Stimulated activated CD4-positive, alpha-beta T cell treated with anti-CD3 and anti-CD28 coated beads, Interleukin-4, amount 100 ng/mL, for 24 hours (primary cell): ENCODE measurements at regions not wholly inside any gene's neighbourhood (a gene's known extent, or its start where the extent isn't known, plus 50 kb on each side); places are given as distances from the start of the nearest gene placed in this dataset.

Experiments used
- DNase-seq: peaks from one replicate; pipeline ENCODE4 v3.0.0-alpha.2; 2020

DNA sequence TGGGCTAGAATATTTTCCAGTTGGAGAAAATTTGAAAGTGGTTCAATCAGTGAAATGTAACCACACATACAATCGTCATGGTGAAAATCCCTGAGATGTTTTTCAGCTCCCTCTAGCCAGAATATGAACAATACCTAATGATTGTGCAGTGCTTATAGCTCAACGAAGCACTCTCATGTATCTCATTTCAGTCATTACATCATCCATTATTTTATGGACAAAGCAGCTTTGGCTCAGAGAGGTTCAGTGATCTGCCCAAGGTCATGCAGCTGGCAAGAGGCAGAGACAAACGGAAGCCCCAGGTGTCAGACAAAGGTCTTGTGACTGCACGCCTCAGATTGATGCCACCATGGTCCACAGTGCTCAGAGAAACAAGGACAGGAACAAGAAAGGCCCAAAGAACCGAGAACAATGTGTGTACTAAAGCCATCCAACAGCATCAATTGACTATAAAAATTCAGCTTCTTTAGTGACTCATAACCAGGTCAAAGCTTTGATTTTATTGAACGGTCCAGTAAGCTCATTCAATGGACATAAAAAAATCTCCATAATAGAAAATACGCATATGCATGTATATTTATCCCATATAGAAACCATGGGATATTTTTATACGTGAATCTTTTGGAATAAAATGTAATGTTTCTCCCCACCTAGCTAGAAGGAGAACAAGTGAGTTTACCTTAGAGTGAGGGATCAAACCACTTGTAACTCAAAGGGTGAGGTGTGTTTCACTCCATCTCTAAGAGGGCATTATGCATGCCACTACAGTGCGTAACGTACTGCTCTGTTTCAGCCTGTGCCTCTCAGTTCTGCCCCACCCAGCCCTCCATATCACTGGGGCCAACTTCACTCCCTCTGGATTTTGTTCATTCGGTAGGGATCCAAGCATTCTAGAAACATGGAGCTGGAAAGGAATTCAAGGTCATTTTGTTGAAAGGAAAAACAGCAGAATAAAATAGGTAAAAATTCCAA, 141.8 kb downstream of the GRIN2B start:
- no peak for DNase-seq

- no peak for DNase-seq
Measured at GRCh38 chr12:13836099-13836498, 145.3 kb downstream of the GRIN2B start.

DNA sequence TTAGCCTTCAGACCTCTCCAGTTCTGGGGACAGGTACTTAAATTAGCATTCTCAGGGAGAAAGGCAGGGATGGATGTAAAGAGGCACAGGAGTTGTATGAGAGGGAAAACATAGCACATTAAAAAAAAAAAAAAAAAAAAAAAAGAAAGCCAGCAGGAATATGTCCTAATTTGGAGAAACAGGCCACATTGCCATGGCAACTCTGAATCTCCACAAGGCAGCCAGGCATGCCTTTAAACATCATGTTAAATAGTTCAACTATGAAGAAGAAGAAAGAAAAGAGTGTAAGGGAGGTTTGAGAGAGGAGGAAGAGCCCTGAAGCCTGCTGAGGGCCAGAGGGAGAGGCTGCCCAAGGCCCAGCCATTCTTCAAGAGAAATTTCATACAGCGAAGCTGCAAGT, 145.8 kb downstream of the GRIN2B start:
- no peak for DNase-seq

DNA sequence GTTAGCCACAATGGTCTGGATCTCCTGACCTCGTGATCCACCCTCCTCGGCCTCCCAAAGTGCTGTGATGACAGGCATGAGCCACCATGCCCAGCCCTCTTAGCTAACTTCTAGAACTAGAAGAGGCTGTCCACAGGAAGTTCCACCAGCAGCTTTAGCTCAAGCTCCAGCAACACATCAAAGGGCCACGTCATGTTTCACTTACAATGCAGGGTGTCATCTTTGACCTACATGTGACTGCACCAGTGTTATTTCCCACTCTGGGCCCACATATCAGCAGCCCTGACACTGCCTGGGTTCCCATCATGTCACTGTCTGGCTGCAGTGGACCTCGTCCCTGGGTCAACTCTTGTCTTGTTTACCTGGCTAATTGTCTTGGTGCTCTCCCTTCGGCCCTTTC, 147.2 kb downstream of the GRIN2B start:
- DNase-seq, result no peak

DNA sequence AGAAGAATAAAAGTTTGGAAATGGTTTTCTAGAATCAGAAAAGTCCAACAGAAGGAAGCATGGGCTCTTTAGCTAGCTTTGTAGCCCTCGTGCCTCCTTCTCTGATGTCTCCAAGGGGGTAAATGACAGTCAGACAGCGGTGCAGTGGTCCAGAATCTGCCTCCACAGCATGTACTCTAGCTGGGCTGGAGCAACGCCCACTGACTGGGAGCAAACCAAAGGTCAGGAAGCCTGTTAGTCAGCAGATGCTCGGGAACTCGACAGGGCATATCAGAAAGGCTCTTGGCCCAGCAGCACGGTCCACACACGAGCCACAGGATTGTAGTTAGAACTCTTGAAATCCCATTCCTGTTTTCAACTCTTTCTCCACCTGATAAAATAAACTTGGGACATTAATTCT, 164.3 kb downstream of the GRIN2B start:
- no peak for DNase-seq

DNA sequence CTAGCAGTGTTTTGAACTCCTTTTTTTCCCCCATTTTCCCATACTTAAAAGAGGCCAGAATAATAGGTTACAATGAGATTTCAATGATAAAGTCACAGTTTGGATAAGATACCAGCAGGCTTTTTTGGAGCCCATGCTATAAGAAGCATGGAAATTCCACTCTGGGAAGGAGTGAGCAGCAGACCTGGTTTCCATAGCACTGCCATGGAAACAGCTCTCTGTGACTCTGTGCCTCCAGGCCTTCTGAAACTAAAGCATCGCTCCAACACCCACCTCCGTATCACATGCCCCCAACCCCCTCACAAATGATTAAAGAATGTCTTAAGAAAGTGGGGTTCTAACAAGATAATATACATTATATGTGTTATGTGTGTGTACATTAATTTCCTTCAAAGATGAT, 165.0 kb downstream of the GRIN2B start:
- no peak for DNase-seq

- no peak for DNase-seq
Measured at GRCh38 chr12:13812168-13812567, 169.2 kb downstream of the GRIN2B start.

DNA sequence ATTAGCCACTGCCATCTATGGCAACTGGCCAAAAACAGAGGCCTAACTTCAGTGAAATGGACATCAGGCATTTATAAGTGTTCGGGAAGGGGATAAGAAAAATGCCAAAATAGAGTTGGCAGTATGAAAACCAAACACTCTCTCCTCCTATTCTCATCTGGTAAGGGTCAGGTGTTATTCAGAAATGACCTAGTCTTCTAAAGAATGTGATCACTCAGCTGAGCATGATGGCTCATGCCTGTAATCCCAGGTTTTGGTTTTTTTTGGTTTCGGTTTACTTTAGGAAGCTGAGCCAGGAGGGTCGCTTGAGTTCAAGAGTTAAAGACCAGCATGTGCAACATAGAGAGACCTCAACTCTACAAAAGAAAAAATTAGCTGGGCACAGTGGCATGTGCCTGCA, 170.3 kb downstream of the GRIN2B start:
- DNase-seq, result no peak

GRCh38 chr12:13805041-13805440, 176.4 kb downstream of the GRIN2B start:
- DNase-seq, result no peak

GRCh38 chr12:13801543-13801942, 179.9 kb downstream of the GRIN2B start:
- DNase-seq, result no peak

DNA sequence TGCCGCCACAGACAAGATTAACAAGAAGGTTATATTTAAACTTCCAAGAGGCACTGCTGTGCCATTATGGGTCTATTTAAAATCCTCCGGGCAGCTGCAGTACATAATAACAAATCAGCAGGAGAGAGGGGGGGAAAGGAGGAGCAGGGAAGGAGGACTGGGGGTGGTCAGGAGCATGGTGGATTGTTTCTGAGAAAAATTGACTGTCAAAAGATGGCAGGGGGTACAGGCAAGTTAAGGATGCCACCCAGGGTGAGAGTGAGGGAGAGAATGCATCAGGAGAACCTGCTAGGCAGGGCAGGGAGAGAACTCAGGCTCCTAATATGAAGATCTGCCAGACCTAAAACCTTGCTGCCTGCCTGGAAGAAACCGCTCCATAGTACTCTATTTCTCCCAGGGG, 181.8 kb downstream of the GRIN2B start:
- DNase-seq, result no peak

DNA sequence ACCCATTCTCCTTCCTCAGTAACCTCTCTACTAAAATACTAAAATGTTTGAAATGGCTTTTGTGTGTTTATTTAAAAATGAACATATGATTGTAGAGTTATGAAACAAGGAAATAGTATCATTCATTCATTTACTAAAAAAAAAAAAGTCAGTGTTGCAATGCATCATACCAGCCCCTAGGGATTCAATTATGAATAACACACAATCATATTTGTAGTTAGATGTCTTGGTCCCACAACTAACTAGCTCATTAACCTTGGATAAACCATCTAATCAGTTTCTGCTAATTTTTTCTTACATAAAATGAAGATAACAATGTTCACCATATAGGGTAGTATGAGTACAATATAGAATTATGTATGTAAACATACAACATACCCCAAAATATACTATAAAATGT, 183.2 kb downstream of the GRIN2B start:
- no peak for DNase-seq

DNA sequence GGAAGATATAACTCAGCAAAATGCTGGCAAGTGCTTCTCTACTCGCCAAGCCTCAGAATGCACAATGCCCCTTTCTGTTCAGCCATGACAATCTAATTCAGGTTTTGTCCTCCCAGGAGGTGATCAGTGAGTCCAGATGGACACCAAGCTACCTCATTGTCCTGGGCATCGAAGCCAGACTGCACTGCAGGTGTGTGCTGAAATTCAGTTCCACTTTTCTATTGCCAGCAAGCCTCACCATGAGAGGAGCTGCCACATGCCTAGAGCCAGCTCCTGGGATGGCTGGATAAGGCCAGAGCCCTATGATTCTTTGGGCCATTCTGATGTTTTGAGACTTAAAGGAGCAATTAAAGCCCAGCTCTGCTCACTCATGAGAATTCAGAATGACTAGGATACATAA, 186.7 kb downstream of the GRIN2B start:
- DNase-seq, result no peak

DNA sequence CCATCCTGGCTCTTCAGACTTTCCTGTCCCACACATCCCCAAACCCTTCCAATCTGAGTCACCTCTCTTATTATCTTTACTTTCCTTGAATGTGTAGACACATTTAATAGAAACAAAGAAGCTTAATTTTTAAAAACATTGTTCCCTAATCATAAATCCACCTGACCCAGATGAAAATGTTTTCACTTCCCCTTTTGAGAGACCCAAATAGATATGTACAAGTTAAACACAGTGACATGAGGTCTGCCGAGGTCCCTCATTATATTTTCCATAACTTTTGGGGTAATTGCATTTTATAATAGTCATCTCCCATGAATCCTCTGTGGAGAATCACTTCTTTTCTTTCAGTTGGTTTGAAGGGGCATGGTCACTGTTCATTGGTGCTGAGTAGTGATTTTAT, 191.1 kb downstream of the GRIN2B start:
- no peak for DNase-seq

DNA sequence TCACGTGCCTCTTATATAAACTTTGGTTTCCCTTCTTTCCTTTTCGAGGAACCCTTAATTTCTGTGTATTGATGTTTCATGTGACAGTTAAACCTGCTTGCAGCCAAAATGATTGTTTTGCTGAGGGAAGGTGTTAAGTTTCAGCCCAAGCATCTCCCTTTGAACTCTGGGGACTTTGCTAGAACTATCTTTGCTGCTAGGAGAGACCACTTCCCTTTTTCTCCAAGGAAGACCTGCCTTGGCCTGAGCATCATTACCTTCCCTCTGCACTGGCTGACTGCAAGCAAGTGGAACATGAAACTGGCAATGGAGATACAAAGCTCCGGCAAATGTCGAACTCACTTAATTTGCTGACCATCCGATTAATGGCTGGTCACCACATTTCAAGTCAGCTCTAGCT, 192.8 kb downstream of the GRIN2B start:
- no peak for DNase-seq

GRCh38 chr12:13786646-13787045, 194.8 kb downstream of the GRIN2B start:
- no peak for DNase-seq

DNA sequence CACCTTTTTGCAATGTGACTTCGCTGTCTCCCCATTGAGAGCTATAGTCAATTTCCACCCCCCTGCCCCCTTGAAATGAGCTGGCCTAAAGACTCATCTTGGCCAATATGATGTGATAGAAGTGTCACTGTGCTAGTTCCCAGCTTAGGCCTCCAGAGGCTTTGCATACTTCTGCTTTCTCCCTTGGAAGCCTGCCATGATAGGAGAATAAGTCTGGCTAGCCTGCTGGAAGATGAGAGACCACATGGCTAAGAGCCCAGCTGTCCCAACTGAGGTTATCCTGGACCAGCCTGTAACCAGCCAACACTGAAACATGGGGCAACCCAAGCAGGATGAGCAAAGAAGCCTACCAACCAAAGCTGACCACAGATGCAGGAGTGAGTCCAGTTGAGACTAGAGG, 196.9 kb downstream of the GRIN2B start:
- DNase-seq, result no peak

- DNase-seq, result no peak
Measured at GRCh38 chr12:13780453-13780852, 200.9 kb downstream of the GRIN2B start.

GRCh38 chr12:13777374-13777773, 204.0 kb downstream of the GRIN2B start:
- DNase-seq, result no peak

DNA sequence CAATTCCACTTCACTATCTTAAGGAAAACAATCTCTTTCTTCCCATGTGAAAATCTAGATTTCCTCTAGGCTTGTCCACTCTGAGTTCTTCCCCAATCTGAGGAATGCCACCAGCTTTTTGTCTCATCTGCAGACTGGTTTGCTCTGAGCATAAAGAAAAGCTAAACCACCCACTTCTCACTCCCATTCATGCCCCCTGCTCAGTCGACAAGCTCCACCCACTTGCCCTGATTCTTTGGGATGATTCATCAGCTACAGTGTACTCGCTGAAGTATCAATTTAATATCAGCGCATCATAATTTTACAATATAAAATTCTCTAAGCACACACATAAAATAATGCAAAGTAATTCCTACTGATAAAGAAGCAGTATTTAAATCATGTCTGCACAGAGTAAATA, 209.1 kb downstream of the GRIN2B start:
- DNase-seq, result no peak

GRCh38 chr12:13770576-13770975, 210.8 kb downstream of the GRIN2B start:
- DNase-seq, result no peak

GRCh38 chr12:13769966-13770365, 211.4 kb downstream of the GRIN2B start:
- DNase-seq, result no peak

GRCh38 chr12:13769273-13769672, 212.1 kb downstream of the GRIN2B start:
- no peak for DNase-seq

GRCh38 chr12:13764748-13765147, 216.7 kb downstream of the GRIN2B start:
- DNase-seq, result no peak

GRCh38 chr12:13749389-13749788, 232.0 kb downstream of the GRIN2B start:
- DNase-seq, result no peak
